ENCODE measurements at regions not wholly inside any gene's neighbourhood (a gene's known extent, or its start where the extent isn't known, plus 50 kb on each side); places are given as distances from the start of the nearest gene placed in this dataset.

DNA sequence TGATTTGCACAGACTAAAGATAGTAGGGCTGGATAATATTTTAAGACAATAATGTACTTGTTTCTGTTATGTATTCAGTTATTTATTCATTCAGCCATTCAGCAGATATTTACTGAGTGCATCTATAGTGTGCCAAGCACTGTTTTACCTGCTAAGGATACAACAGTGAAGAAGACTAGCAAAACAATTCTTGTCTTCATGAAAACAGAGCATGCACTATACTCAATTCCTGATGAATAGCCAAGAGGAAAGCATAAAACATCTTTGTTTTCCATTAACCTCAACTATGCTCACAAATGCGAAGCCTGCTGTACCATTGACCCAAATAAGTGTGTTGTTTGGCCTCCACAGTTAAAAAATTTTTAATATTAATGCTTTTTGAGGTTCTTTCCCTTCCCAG lies 436.7 kb downstream of the BCKDHB start:
- H3K4me3 Mint-ChIP-seq: no peak overlapping the region
- no peak overlapping the region for H3K27ac Mint-ChIP-seq
- no peaks in the 10 kb centered on the region for H3K9me3 Mint-ChIP-seq
- peaks cover 5% of the 10 kb centered on the region for H3K27me3 Mint-ChIP-seq
- POLR2A ChIA-PET: no interaction called here
- H3K36me3 Mint-ChIP-seq: no peaks in the 10 kb centered on the region
- DNase-seq: no peak
- no peaks in the 10 kb centered on the region for H3K4me1 Mint-ChIP-seq
- ATAC-seq (ENCODE audit: low read depth): no peak

DNA sequence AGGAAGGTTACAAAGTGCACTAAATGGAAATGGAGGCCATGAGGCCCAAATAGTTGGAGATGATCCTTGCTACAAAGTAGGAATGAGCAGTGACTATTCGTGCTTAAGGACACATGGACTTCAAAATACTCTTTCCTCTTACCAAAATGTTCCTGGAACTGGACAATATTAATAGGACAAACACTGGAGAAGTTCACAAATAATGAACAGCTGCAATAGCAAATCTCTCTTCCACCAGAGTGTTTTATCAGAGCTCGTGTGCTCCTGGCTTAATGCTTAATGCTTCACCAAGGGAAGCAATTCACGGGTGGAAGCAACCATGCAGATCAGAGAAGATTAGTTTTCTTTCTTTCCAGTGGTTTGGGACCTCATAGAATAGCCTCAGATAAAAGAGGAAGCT lies 435.4 kb downstream of the BCKDHB start:
- DNase-seq (no peak), ATAC-seq (ENCODE audit: low read depth) (no peak)
- POLR2A ChIA-PET: no interaction called here
- Mint-ChIP-seq H3K4me3 (no peak overlapping the region), H3K9me3 (peaks cover 3% of the 10 kb centered on the region), H3K36me3 (no peaks in the 10 kb centered on the region), H3K4me1 (no peaks in the 10 kb centered on the region), H3K27ac (no peak overlapping the region), H3K27me3 (peaks cover 4% of the 10 kb centered on the region)

DNA sequence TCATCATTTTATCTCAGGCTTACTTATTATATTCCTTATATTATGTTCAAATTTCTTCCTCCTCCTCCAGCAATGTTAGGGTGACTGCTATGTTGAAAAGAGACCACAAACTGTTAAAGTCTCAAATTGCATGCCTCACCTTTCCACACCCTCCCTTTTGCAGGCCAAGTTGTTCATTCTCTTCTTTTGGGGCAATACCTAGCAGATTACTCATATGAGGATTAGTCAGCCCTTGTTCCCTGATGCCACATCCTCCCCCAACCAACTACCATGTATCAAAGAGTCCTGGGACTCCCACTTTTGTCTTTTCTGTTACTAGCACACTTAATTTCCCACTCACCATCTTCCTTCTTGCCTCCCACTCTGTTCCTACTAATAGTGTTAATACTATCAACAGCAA lies 434.7 kb downstream of the BCKDHB start:
- Mint-ChIP-seq H3K27me3 (peaks cover 3% of the 10 kb centered on the region), H3K4me1 (no peaks in the 10 kb centered on the region), H3K9me3 (peaks cover 4% of the 10 kb centered on the region), H3K27ac (no peak overlapping the region), H3K36me3 (no peaks in the 10 kb centered on the region), H3K4me3 (no peak overlapping the region)
- POLR2A ChIA-PET: no interaction called here
- no peak for DNase-seq
- ATAC-seq (ENCODE audit: low read depth): peak; percentile 42

DNA sequence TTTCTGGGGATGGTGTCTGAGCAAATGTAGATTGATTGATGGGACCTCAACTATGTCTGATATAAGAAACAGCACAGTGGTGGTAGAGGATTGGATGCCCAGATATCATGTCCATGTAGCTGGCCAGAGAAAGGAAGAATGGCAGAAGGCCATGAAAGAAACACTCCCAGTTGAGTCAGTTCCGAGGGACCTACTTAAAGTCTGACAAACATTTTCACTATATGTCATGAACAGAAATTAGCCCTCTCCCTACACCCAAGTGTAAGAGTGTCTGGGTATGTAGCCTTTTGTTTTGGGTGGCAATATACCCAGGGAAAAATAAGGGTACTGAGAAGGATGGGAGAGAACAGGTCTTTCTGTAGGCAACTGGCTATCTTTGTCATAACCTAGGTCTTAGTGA lies 434.2 kb downstream of the BCKDHB start:
- no peaks in the 10 kb centered on the region for H3K4me1 Mint-ChIP-seq
- H3K36me3 Mint-ChIP-seq: peaks cover under 1% of the 10 kb centered on the region
- DNase-seq: no peak
- H3K4me3 Mint-ChIP-seq: no peak overlapping the region
- H3K27me3 Mint-ChIP-seq: peaks cover 3% of the 10 kb centered on the region
- no peak overlapping the region for H3K27ac Mint-ChIP-seq
- peaks cover 4% of the 10 kb centered on the region for H3K9me3 Mint-ChIP-seq
- ATAC-seq (ENCODE audit: low read depth): no peak
- POLR2A ChIA-PET: no interaction called here

DNA sequence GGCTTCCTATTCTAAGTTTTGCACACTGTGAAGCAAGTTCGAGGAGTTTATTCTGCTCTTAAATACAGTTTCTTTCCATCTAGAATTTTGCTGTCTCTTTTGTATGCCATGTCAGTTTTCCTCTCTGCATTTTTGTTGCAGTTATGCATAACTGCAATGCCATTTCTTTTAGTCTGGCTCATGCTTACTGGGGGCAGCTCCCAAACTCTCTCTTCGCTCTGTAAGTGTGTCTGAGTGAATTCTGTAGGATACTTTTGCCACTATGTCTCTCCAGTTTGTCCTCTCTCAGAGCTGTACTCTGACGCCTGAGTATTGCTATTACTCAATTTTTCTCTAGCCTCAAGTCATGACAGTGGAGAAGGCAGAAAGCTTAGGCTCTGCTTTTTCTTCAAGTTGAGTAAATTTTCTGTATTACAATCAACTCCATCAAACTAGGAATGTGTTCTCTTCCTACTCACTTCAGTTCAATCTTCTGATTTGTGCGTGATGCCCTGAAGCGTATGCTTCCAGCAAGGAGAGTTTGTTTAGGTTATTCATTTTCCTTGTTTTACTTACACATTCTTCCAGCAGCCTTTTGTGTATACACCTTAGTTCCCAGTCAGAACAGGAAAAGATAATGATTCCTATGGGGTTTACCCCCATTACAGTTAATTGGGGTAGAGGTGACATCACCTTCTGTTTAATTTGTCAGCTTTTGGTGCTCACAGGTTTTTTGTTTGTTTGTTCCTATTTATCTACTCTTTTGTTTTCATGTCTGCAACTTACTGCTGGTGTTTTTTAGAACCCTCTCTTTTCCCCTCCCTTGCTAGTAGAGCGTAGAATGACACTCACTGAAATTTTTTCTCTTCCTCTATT lies 430.9 kb downstream of the BCKDHB start:
- Mint-ChIP-seq H3K36me3 (peaks cover 2% of the 10 kb centered on the region), H3K4me3 (no peak overlapping the region), H3K9me3 (peaks cover 4% of the 10 kb centered on the region), H3K27ac (no peak overlapping the region), H3K27me3 (peaks cover 3% of the 10 kb centered on the region), H3K4me1 (no peaks in the 10 kb centered on the region)
- no peak for DNase-seq
- ATAC-seq (ENCODE audit: low read depth): no peak
- POLR2A ChIA-PET: no interaction called here

DNA sequence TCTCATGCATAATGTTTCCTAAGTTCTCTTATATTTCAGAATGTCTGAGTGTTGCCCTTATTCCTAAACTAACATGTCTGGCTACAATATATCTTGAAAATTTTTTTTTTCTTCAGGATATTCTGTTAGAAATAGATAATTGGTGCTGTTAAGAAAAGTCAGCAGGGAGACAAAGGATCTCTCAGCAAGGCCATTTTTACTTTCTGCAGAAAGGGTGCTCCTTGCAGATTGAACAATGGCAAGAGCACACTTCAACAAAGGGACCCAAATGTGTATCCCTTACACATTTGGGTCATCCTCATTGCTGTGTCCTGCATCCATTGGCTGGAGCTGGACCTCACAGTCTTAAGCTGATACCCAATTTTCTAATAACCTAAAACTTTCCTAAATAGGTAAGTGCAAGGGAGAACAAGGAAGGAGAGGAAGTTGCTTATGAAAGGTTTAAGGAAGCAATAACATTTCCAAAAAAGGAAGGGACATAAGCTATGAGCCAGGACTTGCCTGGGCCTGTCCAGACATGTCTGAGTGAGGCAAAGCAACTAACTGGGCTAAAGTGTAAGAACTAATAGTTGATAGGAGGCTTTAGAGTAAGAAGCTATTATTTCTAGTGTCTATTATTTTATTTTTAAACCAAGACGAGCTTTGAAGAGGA lies 429.6 kb downstream of the BCKDHB start:
- Mint-ChIP-seq H3K4me3 (no peak overlapping the region), H3K27ac (no peak overlapping the region), H3K36me3 (peaks cover 2% of the 10 kb centered on the region), H3K4me1 (no peaks in the 10 kb centered on the region), H3K27me3 (peaks cover under 1% of the 10 kb centered on the region), H3K9me3 (peaks cover 4% of the 10 kb centered on the region)
- DNase-seq (no peak), ATAC-seq (ENCODE audit: low read depth) (no peak)
- POLR2A ChIA-PET: no interaction called here

DNA sequence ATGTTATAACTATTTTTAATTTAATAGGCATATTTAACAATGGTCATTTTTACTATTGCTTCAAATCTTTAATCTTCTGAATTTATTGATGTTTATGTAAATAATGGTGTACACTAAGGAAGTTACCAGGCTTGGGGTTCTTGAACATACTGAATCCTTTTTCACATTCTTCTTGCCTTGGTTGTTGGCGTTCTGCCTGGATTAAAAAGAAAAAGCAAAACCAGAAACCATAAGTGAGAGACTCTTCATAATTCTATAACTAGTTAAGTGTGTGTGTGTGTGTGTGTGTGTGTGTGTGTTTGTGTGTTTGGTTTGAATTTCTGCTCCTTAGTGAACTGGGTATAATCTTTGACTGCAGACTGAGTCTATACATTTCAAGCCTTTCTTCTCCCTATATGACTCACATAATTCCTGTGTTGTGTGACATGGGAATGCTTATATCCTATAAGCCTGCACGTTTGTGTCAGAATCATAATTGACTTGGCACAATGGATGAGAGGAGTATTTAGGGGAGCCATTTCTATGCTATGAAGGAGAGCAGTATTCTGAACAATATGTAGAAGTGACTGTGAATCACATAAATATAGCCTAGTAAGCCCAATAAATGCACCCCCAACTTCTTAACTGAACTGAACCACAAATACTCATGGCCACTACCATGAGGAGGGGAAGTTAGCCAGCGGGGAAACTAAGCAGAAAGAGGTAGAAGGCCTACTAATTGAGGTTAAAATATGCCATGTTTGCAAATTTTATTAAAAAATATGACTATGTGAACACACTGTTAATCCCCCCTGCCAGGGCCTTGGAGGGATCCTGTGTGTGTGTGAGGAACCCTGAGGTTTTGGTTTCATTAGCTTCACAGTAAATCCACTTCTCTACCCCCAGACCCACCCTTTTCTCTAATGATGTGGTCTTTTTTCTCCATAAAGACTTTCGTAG lies 425.5 kb downstream of the BCKDHB start:
- Mint-ChIP-seq H3K4me3 (no peak overlapping the region), H3K27me3 (no peaks in the 10 kb centered on the region), H3K9me3 (peaks cover 2% of the 10 kb centered on the region), H3K27ac (no peak overlapping the region), H3K36me3 (peaks cover 2% of the 10 kb centered on the region), H3K4me1 (no peaks in the 10 kb centered on the region)
- DNase-seq (no peak), ATAC-seq (ENCODE audit: low read depth) (no peak)
- POLR2A ChIA-PET: no interaction called here

DNA sequence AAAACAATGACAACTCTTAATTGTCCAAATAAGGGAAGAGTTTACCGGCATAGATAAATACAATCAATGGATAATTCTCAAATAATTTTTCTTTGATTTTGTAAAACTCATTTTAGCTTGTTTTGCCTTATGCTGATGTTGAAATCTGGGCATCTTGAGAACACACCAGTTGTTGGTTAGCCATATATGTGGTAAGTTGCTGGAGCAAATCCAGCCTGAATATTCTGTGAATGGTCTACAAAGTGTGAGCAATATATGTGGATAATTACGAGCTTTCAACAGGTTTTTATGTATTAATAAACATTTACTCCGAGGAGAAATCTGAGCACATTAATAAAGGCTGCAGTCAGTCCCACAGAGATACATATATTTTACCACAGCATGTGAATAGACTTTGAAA lies 423.6 kb downstream of the BCKDHB start:
- Mint-ChIP-seq H3K27me3 (peaks cover 3% of the 10 kb centered on the region), H3K27ac (no peak overlapping the region), H3K4me3 (no peak overlapping the region), H3K36me3 (no peaks in the 10 kb centered on the region), H3K9me3 (no peaks in the 10 kb centered on the region), H3K4me1 (no peaks in the 10 kb centered on the region)
- ATAC-seq (ENCODE audit: low read depth): no peak
- DNase-seq: no peak
- POLR2A ChIA-PET: no interaction called here

DNA sequence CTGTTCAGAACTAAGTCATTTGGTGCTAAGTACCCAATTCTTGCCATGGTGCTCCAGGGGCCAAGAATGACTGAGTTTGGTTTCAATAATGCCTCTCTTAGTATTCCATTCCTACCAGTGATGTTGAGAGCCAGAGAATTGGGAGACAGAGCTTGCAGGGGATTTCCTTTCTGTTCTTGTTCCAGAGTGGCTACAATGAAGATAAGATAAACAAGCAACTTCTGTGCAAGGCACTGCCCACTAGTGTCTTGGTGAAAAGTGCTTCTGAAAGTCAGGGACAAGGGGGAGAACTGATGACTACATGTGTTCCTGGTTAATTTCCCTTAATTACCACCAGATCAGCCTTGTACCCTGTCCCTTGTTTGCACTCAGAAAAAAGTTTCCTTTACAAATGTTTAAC lies 421.6 kb downstream of the BCKDHB start:
- H3K27me3 Mint-ChIP-seq: peaks cover 3% of the 10 kb centered on the region
- H3K36me3 Mint-ChIP-seq: no peaks in the 10 kb centered on the region
- H3K9me3 Mint-ChIP-seq: no peaks in the 10 kb centered on the region
- POLR2A ChIA-PET: no interaction called here
- H3K27ac Mint-ChIP-seq: no peak overlapping the region
- DNase-seq (no peak), ATAC-seq (ENCODE audit: low read depth) (no peak)
- no peak overlapping the region for H3K4me3 Mint-ChIP-seq
- peaks cover 4% of the 10 kb centered on the region for H3K4me1 Mint-ChIP-seq

DNA sequence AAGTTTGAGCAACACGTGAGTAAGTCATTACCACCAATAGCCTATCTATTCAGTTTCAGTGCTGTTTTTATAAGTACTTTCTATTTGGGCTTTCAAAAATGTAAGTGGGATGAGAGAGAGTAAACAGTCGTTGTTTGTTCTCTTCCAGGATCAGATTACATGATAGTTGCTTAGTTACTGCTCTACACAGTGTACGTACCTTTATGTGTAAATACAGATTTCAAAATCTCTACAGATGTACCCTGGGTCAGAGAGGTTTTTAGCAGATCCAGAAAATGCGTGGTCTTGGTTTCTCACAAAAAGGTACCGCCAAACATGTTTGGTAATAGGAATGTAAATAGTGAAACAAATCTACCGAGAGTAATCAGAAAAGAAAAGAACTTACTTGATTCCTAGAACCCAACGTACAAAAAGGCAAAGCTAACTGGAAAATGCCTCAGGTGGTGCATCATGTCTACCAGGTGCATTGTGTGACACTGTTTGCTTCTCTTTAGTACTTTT lies 421.1 kb downstream of the BCKDHB start:
- H3K4me1 Mint-ChIP-seq: peaks cover 4% of the 10 kb centered on the region
- no peaks in the 10 kb centered on the region for H3K9me3 Mint-ChIP-seq
- POLR2A ChIA-PET: no interaction called here

DNA sequence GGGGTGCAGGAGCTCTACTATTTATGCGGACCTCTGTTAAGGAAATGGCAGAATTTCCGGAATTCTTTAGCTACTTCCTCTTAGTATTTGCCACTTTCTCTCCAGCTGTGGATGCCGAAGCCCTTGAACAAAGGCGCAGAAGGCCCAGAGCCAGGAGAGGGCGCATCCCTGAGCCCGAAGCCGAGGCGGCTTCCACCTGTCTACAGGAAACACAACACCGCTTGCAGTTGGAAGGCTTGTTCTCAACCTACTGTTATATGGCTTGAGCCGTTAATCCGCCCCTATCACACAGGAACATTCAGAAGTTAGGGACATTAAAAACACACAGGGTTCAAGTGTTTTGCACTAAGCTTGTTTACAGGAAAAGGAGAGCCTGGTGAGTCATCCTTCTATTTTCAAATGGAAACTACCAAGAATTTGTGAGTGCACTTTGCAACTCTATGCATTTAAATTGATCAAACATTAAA lies 417.1 kb downstream of the BCKDHB start:
- H3K4me3 Mint-ChIP-seq: no peak overlapping the region

More for the DNA sequence above, 421.1 kb downstream of the BCKDHB start:
- DNase-seq (no peak), ATAC-seq (ENCODE audit: low read depth) (no peak)
- no peaks in the 10 kb centered on the region for H3K36me3 Mint-ChIP-seq
- H3K27me3 Mint-ChIP-seq: peaks cover 3% of the 10 kb centered on the region
- H3K4me3 Mint-ChIP-seq: no peak overlapping the region
- H3K27ac Mint-ChIP-seq: no peak overlapping the region

DNA sequence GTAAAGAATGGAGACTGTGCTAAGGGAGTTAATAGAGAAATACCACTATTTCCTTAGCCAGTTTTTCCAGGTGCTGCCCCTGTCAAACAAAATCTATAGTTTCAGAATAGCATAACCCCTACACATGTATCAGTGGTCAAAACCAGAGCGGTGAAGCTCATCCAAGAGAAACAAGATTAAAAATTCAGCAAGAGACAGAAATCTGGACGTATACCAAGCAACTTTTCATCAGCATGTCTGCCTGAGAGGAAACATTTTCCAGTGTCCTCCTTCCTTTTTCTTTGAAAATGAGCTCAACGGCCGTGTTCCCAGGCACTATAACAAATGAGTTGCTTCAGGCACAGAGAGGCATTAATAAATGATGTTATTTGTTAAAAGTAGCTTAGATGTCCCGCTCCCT lies 416.5 kb downstream of the BCKDHB start:
- no peak overlapping the region for H3K27ac Mint-ChIP-seq
- no peak for DNase-seq
- peaks cover 10% of the 10 kb centered on the region for H3K27me3 Mint-ChIP-seq
- ATAC-seq (ENCODE audit: low read depth): no peak
- no peak overlapping the region for H3K4me3 Mint-ChIP-seq
- no peaks in the 10 kb centered on the region for H3K9me3 Mint-ChIP-seq
- peaks cover 4% of the 10 kb centered on the region for H3K4me1 Mint-ChIP-seq
- no peaks in the 10 kb centered on the region for H3K36me3 Mint-ChIP-seq
- POLR2A ChIA-PET: no interaction called here

More for the DNA sequence above, 417.1 kb downstream of the BCKDHB start:
- POLR2A ChIA-PET: no interaction called here
- Mint-ChIP-seq H3K27me3 (peaks cover 10% of the 10 kb centered on the region), H3K4me1 (peaks cover 4% of the 10 kb centered on the region), H3K36me3 (no peaks in the 10 kb centered on the region), H3K27ac (no peak overlapping the region), H3K9me3 (no peaks in the 10 kb centered on the region)
- ATAC-seq (ENCODE audit: low read depth): no peak
- no peak for DNase-seq

DNA sequence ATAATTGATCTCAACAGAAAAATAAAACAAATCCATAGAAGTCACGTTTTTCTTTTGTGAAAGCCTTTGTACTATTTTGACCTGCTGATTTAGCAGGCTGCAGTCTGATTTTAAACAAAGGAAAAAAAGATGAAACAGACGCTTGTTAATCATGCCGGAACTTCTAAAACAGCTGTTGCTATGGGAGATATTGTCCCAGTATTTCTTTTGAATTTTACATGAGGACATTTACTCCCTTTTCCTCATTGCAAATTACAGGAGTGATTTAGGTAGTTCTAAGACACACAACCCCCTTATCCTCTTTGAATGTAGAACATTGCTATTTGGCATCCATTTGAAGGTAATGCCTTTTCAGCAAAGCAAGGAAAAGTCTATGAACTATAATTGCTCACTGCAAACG lies 416.1 kb downstream of the BCKDHB start:
- Mint-ChIP-seq H3K27ac (no peak overlapping the region), H3K36me3 (no peaks in the 10 kb centered on the region), H3K27me3 (peaks cover 10% of the 10 kb centered on the region), H3K4me3 (no peak overlapping the region), H3K9me3 (no peaks in the 10 kb centered on the region), H3K4me1 (peaks cover 4% of the 10 kb centered on the region)
- POLR2A ChIA-PET: no interaction called here
- no peak for ATAC-seq (ENCODE audit: low read depth)
- DNase-seq: no peak
